A673 (cell line): ENCODE measurements at regions not wholly inside any gene's neighbourhood (a gene's known extent, or its start where the extent isn't known, plus 50 kb on each side); places are given as distances from the start of the nearest gene placed in this dataset.

Experiments used
- BruUV-seq: library from RNA; stranded (reverse); fragments of 400-500 nt; replicated peaks from 2 replicates; lab custom pipeline; 2021; lab: Mats Ljungman, UMichigan
- CTCF ChIA-PET: fragments of 300-600 bp; sonication (Branson Sonifier 250); formaldehyde crosslinking; loops from one replicate; lab custom pipeline; 2022; ENCODE audit warnings: antibody characterized with exemption; lab: Charles Lee
- POLR2A ChIA-PET: fragments of 300-600 bp; sonication (Branson Sonifier 250); formaldehyde crosslinking; loops from one replicate; lab custom pipeline; 2022; ENCODE audit warnings: antibody characterized with exemption; ENCODE audit not compliant: low non-redundant PET; lab: Charles Lee
- DNase-seq: peaks from one replicate; pipeline ENCODE4 v3.0.0-alpha.2; 2015; ENCODE audit warnings: low spot score
- H3K27ac ChIP-seq: fragments of 200-600 bp; sonication (generic); 2 replicates; pipeline ENCODE4 v1.5.1; 2016; ENCODE audit warnings: mixed run types, low read depth, mild to moderate bottlenecking, mixed read lengths, antibody characterized with exemption, low read length; ENCODE audit not compliant: poor library complexity, severe bottlenecking
- H3K27me3 ChIP-seq: fragments of 200-600 bp; sonication (generic); replicated peaks from 2 replicates; pipeline ENCODE4 v1.6.1; 2017; ENCODE audit warnings: mixed run types, low read depth, mild to moderate bottlenecking, mixed read lengths, antibody characterized with exemption, low read length; ENCODE audit not compliant: insufficient read depth, poor library complexity
- H3K36me3 ChIP-seq: fragments of 200-600 bp; sonication (generic); 2 replicates; pipeline ENCODE4 v1.6.1; 2016; ENCODE audit warnings: mixed run types, mild to moderate bottlenecking, mixed read lengths, antibody characterized with exemption, low read length; ENCODE audit not compliant: insufficient read depth, poor library complexity, severe bottlenecking
- H3K4me1 ChIP-seq: fragments of 200-600 bp; sonication (generic); 2 replicates; pipeline ENCODE4 v1.6.1; 2017; ENCODE audit warnings: mixed run types, mild to moderate bottlenecking, mixed read lengths, antibody characterized with exemption, low read length; ENCODE audit not compliant: insufficient read depth, poor library complexity, severe bottlenecking
- H3K4me3 ChIP-seq: fragments of 200-600 bp; sonication (generic); 2 replicates; pipeline ENCODE4 v1.5.1; 2016; ENCODE audit warnings: low read depth, mixed run types, mild to moderate bottlenecking, mixed read lengths, low read length; ENCODE audit not compliant: poor library complexity, severe bottlenecking
- H3K9me3 ChIP-seq: fragments of 200-600 bp; sonication (generic); 2 replicates; pipeline ENCODE4 v1.6.1; 2016; ENCODE audit warnings: mixed run types, low read depth, mild to moderate bottlenecking, mixed read lengths, antibody characterized with exemption, low read length; ENCODE audit not compliant: poor library complexity, severe bottlenecking
- EZH2 ChIP-seq: fragments of 200-600 bp; sonication (generic); IDR thresholded peaks from 2 replicates; pipeline ENCODE4 v1.6.1; 2017; ENCODE audit warnings: borderline replicate concordance, low read depth, mild to moderate bottlenecking, mixed read lengths, antibody characterized with exemption, low read length; ENCODE audit not compliant: poor library complexity, severe bottlenecking
- intact Hi-C: fragments of 100-400 bp; cut with micrococcal nuclease; formaldehyde crosslinking; loops from one replicate; pipeline ENCODE4 v1.10.0; 2022; ENCODE audit not compliant: unreplicated experiment
- TF ChIP-seq, protein P1 (sequence below): fragments of 300-800, 200-600 bp; sonication (generic); conservative IDR thresholded peaks from 2 replicates; pipeline ENCODE4 v1.5.1; 2017; ENCODE audit warnings: low read depth, mild to moderate bottlenecking, antibody characterized with exemption, low read length, moderate library complexity, mixed read lengths

DNA sequence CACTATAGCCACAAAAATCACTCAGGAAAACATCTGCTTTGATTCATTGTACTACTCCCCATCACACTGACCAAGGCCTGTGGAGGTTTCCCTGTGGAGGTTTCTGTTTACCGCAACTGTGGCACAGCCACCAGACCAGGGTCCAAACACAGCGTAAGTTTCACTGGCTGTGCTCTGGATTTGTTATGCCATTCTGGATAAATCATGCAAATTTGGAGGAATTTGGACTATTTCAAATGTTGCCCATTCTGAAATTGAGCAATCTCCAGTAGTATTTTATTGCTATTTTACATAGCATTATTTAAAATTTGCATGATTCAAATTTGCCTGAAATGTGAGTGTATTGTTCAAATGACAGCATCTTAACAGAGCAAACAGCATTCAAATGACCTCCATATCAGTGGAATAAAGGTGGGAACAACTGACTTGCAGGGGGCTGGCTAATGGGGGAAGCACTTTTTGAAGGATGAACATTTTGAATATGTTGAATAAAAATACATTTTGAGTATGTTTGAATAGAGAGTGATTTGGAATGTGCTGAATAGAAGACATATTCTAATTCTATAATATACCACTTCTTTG is 66.1 kb upstream of the ACSL1 start:
- Histone ChIP-seq H3K27me3 (no peaks in the 10 kb centered on the region), H3K36me3 (no peaks in the 10 kb centered on the region), H3K9me3 (no peaks in the 10 kb centered on the region), H3K27ac (no peak overlapping the region), H3K4me1 (no peaks in the 10 kb centered on the region), H3K4me3 (no peak overlapping the region)
- POLR2A ChIA-PET: no interaction called here
- CTCF ChIA-PET: no interaction called here
- BruUV-seq: no TSS peak
- no peak for TF ChIP-seq EZH2
- TF ChIP-seq, protein P1, sequence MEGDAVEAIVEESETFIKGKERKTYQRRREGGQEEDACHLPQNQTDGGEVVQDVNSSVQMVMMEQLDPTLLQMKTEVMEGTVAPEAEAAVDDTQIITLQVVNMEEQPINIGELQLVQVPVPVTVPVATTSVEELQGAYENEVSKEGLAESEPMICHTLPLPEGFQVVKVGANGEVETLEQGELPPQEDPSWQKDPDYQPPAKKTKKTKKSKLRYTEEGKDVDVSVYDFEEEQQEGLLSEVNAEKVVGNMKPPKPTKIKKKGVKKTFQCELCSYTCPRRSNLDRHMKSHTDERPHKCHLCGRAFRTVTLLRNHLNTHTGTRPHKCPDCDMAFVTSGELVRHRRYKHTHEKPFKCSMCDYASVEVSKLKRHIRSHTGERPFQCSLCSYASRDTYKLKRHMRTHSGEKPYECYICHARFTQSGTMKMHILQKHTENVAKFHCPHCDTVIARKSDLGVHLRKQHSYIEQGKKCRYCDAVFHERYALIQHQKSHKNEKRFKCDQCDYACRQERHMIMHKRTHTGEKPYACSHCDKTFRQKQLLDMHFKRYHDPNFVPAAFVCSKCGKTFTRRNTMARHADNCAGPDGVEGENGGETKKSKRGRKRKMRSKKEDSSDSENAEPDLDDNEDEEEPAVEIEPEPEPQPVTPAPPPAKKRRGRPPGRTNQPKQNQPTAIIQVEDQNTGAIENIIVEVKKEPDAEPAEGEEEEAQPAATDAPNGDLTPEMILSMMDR: no peak
- intact Hi-C loops: no loop called here
- DNase-seq: no peak

DNA sequence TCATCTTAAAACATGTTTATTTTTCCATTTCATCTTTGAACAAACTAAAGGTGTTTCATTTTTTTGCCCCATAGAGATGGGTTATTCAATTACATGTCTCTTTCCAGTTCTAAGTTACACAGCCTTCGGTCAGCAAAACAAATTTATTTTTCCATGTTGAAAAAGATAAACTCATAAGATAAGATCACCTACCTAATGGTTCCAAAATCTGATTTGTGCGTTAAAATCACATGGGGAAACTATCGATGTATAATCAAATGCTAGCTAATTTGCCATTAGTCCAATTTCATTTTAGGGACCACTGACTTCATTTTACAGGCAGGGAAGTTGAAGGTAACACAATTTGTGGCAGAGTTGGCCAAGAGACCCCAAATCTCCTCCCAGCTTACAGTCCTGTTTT is 67.2 kb upstream of the ACSL1 start:
- Histone ChIP-seq H3K4me3 (no peak overlapping the region), H3K9me3 (no peaks in the 10 kb centered on the region), H3K27me3 (no peaks in the 10 kb centered on the region), H3K36me3 (no peaks in the 10 kb centered on the region), H3K27ac (no peak overlapping the region), H3K4me1 (peaks cover 6% of the 10 kb centered on the region)
- ChIA-PET POLR2A (no interaction called here), CTCF (no interaction called here)
- no peak for DNase-seq
- intact Hi-C loops: no loop called here
- no TSS peak for BruUV-seq
- TF ChIP-seq EZH2: no peak
- TF ChIP-seq, protein P1: no peak

DNA sequence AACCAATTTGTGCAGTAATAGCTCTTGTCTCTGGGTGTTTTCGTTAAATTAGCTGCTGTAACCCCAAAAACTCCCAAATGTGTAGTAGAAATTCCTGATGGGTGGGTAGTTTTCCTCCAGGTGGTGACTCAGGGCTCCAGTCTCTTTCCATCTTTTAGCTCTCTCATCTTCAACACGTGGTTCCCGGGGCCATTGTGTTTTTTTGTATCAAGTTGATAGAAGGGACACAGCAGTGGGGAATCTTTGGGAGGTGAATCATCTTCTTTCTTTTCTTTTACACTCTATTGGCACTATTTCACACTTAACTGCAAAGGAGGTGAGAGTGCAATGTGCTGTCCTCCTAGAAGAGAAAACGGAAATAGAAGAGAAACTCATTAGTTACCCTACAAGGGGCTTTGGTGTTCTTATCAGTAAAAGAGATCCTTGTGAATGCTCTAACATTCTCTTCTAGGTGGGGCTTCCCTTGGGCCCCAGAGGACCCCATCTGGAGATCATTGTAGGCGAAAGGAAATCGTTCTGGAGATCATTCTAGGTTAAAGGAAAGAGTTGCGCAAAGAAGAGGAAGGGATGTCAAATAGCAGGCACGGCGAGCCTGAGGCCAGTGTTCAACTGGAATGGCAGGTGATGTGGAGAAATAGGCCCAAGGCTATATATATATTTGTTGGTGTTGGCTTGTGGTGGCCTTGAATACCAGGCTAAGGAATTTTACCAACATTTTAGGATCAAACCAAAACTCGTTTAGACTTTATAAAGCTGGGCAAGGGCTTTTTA is 68.2 kb upstream of the ACSL1 start:
- POLR2A ChIA-PET: no interaction called here
- no TSS peak for BruUV-seq

More for the DNA sequence above, 68.2 kb upstream of the ACSL1 start:
- Histone ChIP-seq H3K36me3 (no peaks in the 10 kb centered on the region), H3K9me3 (no peaks in the 10 kb centered on the region), H3K27ac (no peak overlapping the region), H3K27me3 (no peaks in the 10 kb centered on the region), H3K4me1 (peaks cover 13% of the 10 kb centered on the region), H3K4me3 (no peak overlapping the region)
- CTCF ChIA-PET: no interaction called here
- no peak for TF ChIP-seq EZH2
- TF ChIP-seq, protein P1: no peak
- no peak for DNase-seq
- intact Hi-C loops: no loop called here
